PC-3 (cell line): ENCODE measurements at regions not wholly inside any gene's neighbourhood (a gene's known extent, or its start where the extent isn't known, plus 50 kb on each side); places are given as distances from the start of the nearest gene placed in this dataset.

ENCODE experiments used
- EZH2 ChIP-seq: fragments of 300-600 bp; sonication (generic); IDR thresholded peaks from one replicate; pipeline ENCODE4 v1.6.1; 2017; ENCODE audit warnings: antibody characterized with exemption, mild to moderate bottlenecking, low read length; ENCODE audit not compliant: unreplicated experiment
- TF ChIP-seq, protein P1 (sequence below): fragments of 300-600 bp; sonication (generic); conservative IDR thresholded peaks from 2 replicates; pipeline ENCODE4 v1.5.1; 2017; ENCODE audit warnings: antibody characterized with exemption, low read depth, mild to moderate bottlenecking, low read length

GRCh38 chr5:4036861-4037260 lies 441.2 kb downstream of the IRX1 start:
- TF ChIP-seq, protein P1, sequence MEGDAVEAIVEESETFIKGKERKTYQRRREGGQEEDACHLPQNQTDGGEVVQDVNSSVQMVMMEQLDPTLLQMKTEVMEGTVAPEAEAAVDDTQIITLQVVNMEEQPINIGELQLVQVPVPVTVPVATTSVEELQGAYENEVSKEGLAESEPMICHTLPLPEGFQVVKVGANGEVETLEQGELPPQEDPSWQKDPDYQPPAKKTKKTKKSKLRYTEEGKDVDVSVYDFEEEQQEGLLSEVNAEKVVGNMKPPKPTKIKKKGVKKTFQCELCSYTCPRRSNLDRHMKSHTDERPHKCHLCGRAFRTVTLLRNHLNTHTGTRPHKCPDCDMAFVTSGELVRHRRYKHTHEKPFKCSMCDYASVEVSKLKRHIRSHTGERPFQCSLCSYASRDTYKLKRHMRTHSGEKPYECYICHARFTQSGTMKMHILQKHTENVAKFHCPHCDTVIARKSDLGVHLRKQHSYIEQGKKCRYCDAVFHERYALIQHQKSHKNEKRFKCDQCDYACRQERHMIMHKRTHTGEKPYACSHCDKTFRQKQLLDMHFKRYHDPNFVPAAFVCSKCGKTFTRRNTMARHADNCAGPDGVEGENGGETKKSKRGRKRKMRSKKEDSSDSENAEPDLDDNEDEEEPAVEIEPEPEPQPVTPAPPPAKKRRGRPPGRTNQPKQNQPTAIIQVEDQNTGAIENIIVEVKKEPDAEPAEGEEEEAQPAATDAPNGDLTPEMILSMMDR: no peak
- TF ChIP-seq EZH2: no peak
